Panc1 (cell line): ENCODE measurements at regions not wholly inside any gene's neighbourhood (a gene's known extent, or its start where the extent isn't known, plus 50 kb on each side); places are given as distances from the start of the nearest gene placed in this dataset.

Experiments used
- TCF7L2 ChIP-seq: IDR thresholded peaks from 2 replicates; pipeline ENCODE4 v1.6.1; 2011; ENCODE audit warnings: mild to moderate bottlenecking, low read depth, low read length, inconsistent platforms
- TF ChIP-seq, protein P1 (sequence below): fragments of 450-650 bp; IDR thresholded peaks from 2 replicates; pipeline ENCODE4 v1.5.1; 2017; ENCODE audit warnings: mild to moderate bottlenecking

DNA sequence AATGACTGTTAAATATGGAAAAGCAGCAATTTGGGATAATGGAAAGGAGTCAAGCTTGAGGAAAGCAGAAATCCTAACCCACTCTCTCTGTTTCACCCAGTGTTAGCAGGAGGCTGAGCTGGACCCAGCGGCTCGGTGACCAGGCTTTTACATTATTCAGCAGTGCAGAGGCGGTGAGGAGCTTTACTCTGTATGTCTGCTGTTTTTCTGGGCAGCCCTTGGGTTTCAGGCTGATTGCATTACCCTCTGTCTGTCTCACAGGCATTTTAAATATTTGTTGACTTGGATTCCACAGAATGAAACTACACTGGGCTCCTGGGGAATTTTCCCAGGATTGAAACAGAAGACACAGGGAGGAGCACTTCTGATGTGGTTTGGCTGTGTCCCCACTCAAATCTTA, 368.0 kb downstream of the GALR1 start:
- TF ChIP-seq, protein P1, sequence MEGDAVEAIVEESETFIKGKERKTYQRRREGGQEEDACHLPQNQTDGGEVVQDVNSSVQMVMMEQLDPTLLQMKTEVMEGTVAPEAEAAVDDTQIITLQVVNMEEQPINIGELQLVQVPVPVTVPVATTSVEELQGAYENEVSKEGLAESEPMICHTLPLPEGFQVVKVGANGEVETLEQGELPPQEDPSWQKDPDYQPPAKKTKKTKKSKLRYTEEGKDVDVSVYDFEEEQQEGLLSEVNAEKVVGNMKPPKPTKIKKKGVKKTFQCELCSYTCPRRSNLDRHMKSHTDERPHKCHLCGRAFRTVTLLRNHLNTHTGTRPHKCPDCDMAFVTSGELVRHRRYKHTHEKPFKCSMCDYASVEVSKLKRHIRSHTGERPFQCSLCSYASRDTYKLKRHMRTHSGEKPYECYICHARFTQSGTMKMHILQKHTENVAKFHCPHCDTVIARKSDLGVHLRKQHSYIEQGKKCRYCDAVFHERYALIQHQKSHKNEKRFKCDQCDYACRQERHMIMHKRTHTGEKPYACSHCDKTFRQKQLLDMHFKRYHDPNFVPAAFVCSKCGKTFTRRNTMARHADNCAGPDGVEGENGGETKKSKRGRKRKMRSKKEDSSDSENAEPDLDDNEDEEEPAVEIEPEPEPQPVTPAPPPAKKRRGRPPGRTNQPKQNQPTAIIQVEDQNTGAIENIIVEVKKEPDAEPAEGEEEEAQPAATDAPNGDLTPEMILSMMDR = no peak
- TF ChIP-seq TCF7L2 = no peak
